NCI-H82 treated with DMSO at 0.1 percent for 48 hours (cell line): ENCODE measurements at regions not wholly inside any gene's neighbourhood (a gene's known extent, or its start where the extent isn't known, plus 50 kb on each side); places are given as distances from the start of the nearest gene placed in this dataset.

Experiments
- DNase-seq: peaks from one replicate; lab custom pipeline; 2025; ENCODE audit not compliant: unreplicated experiment; lab: John Stamatoyannopoulos, UW

DNA sequence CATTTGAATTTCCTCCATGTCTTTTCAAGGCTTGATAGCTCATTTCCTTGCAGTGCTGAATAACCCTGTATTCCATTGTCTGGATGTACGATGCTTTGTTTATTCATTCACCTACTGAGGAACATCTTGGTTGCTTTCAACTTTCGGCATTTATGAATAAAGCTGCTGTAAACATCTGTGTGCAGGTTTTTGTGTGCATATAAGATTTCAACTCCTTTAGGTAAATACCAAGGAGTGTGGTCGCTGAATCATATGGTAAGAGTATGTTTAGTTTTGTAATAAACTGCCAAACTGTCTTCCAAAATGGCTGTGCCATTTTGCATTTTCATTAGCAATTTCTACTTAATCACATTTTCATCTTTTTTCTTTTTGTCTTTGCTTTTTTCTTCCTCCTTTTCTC lies 327.7 kb upstream of the TBX3 start:
- no peak for DNase-seq

DNA sequence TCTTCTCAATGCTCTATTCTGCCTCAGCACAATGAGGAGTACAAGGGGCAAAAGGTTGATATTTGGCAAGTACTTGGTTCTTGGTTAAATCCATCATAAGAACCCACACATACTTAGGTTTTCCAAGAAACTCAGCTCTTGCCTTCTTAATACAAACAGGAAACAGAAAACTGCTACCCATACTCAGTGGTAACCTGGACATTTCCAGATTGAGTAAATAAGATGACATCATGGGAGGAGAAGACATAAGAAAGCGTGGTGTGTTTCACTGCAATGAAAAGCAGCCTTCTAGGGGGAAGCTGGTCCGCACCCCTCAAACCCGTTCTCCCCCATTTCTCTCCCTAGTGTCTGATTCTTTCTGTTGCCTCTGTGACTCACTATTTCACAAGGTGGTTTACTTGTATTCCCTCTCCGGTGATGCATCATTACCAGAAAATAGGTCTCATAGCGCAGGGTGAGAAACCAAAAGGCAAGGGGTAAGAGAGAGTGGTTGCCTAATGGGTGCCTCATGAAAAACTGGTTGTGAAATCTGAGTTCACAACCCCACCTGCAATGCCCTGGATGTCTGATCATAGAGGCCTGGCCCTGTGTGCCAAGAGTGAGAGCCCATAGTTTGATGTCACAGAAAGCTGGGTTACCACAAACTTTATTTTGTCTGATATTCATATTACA lies 326.5 kb upstream of the TBX3 start:
- no peak for DNase-seq

DNA sequence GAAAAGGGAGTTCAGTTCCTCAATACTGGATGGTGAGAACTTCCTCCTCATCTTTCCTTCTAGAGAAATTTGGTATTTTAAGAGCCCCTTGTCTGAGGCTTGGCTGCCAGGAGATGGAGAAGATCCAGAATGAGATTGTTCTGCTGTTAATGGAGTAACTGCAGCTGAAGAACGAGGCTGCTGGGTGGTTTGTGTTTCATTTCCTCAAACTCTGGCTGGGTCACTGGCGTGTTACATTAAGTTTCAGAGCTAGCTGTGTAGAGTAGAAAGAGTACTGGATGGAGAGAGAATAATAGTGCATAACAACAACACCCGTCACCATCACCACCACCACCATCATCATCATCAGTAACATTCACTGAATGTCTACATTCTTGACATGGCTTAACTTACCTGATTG lies 325.0 kb upstream of the TBX3 start:
- DNase-seq = no peak

DNA sequence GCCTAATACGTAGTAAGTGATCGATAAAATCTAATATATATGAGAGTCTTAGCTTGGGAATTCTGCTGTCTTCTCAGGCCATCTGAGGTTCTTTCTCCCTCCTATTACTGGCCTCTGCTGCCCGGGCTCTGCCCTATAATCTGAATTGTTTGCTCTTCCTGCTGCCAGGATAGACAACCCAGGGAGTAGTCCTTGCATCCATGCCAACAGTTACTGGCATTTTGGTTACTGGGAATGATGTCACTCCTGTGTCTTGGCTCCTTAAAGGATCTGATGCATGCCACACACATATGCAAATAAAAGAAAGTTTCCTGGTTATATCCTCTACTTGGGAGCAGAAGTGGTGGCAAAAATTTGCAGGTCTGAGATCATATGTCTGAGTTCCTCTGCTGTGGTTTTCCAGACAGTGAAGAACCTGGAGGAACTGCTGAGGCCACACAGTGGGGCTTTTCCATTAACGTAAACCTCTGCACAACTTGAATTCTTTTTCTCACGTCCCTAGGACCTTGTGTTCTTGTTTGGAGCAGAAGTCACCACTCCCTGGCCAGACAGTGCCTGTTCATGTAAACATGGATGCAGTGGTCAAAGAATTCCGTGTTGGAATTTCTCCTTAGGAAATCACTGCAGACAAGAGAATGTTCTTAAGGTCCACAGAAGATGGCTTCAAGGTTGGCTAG lies 320.6 kb upstream of the TBX3 start:
- DNase-seq = no peak

DNA sequence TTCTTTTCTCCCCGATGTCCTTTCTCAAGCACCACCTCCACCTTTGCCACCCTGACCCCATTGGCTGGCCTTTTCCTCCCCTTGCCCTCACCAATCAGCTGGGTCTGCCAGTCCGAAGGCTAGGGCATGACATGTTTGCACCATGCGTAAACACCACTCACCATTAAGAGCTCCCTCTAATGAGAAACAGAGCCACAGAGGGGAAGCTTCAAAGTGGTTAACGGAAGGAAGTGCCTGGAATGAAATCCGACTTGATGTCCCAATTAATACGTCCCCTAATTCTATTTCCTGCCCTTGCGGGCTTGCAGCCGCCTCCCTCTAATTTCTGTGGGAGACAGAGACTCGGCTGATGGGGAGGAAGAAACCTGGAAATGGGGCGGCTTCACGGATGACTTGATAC lies 318.5 kb upstream of the TBX3 start:
- DNase-seq = no peak

GRCh38 chr12:115001571-115002180 lies 317.7 kb upstream of the TBX3 start:
- DNase-seq = no peak

DNA sequence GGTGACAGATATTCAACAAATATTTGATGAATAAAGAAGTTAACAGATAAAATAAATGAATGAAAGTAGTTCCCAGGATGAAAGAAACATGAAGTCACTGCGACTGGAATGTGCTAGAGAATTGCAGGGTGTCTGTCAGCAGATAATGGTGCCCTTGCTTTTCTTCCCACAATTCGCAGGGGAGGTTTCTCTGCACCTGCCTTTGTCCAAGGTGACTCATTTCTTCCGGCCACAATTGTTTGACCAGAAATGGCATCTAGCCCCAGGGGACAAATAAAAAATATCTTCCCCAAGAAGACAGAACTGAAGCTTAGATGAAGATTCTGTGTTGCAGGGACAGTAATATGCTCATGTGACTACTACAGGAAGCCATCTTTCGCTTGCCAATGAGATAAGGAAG lies 316.1 kb upstream of the TBX3 start:
- no peak for DNase-seq

- no peak for DNase-seq
These were observed 314.8 kb upstream of the TBX3 start for GRCh38 chr12:114998750-114999128.

DNA sequence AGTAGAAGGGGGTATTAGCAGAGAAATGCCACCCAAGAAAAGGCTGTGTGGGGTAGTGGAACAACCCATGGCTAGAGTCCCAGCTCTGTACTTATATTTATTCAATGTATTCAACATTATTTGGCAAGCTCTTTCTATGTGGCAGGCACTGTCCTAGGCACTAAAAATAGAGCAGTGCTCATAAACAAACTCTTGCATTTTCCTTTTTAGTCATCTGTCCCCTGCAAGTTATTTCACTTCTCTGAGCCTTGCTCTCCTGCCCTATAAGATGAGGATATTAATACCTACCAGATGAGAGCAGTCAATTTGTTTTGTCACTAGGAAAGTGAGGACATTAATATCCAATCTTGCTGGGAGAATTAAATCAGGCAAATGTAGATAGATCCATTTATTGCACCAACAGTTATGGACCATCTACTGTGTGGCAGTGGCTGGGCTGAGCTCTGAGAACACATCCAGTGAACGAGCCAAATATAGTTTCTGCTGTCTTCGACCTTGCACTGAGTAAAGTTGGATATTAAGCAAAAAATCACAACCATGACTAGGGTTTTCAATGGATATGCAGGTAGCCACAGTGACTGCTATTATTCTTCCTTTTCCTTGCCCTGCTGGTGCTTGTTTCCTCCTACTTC lies 314.3 kb upstream of the TBX3 start:
- no peak for DNase-seq

DNA sequence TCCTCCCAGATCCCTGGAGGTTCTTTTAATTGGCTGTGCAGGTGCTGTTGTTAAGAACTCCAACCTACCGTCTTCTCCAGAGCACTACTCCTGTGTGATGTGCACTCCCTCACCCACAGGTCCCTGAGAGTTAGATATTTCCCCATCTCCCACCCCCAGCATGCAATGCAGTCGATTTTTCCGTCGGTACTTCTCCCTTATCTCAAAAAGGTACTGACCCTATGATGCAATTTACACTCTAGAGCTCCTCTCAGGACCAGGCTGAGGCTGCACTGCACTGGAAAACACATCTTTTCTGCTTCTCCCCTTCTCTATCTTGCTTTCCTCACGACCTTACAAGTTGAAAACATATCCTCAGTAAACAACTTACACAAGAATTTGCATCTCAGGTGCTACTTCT lies 312.4 kb upstream of the TBX3 start:
- no peak for DNase-seq

- DNase-seq = no peak
These were observed 311.9 kb upstream of the TBX3 start for GRCh38 chr12:114995891-114996290.

GRCh38 chr12:114993165-114993564 lies 309.2 kb upstream of the TBX3 start:
- peak; percentile 46 for DNase-seq

DNA sequence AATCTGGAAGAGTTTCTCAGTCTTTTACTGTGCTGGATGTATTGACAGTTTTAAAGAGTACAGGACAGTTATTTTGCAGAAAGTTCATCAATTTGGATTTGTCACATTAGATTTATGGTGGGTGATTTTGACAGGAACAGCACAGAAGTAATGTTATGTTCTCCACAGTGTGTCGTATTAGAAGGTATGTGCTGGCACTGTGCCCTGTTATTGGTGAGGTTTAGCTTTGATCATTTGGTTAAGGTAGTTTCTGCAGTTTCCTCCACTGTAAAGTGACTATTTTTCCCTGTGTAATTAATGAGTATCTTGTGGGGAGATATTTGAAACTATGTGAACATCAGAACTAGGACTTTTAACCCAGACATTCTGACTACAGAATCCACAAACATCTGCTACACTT lies 308.5 kb upstream of the TBX3 start:
- DNase-seq = no peak

DNA sequence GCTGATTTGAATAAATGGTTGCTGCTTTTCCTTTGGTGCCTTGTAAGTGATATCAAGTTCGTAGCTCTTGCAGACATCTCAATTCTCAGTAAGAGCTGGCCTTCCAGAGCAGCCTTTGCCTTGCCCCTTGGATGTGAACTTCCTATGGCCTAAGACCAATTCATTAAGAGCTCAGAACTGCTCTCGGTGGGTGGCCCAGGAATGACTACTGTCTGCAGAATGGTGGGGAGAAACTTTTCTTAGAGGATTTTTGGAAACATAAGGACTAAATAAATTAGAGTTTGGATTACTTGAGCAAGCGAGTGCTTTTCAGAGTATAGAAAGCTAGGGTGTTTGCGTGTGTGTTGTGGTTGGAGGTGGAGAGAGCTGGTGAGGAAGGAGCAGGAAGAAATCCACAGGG lies 306.4 kb upstream of the TBX3 start:
- no peak for DNase-seq

DNA sequence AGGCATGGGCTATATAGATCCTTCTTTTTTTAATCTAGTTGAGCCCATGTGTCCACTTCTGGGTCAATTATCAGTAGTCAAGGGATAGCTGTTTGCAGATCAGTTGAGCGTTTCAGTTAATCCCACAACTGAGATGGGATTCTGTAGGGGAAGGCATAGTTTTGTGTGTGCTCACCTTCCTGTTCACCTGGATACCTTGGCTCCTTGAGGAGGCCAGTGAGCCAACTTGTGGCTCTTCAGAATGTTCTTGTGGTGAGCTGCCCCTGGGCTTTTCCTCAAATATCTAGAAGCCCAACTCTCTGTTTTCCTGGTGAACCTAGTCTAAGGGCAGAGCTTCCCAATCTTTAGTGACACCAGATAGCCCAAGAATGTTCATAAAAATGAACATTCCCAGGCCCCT lies 302.9 kb upstream of the TBX3 start:
- DNase-seq = no peak

DNA sequence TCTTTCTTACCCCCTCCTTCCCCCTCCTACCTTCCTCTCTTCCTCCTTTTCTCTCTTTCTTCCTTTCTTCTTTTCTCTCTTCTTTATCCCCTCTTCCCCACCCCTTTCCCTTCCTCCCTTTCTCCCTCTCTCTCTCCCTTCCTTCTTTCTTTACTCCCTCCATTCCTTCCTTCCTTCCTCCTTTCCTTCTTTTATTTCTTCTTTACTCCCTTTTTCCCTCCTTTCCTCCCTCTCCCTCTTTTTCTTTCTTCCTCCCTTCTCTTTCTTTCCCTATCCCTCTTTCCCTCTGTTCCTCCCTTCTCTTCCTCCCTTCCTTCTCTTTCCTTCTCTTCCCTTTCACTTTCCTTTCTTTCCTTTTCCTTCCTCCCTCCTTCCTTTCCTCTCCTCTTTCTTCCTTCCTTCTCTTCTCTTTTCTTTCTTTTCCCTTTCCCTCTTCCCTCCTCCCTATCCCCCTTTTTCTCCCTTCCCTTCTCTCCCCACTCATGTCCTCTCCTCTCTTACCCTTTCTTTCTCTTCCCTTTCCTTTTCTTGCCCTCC lies 302.3 kb upstream of the TBX3 start:
- no peak for DNase-seq

DNA sequence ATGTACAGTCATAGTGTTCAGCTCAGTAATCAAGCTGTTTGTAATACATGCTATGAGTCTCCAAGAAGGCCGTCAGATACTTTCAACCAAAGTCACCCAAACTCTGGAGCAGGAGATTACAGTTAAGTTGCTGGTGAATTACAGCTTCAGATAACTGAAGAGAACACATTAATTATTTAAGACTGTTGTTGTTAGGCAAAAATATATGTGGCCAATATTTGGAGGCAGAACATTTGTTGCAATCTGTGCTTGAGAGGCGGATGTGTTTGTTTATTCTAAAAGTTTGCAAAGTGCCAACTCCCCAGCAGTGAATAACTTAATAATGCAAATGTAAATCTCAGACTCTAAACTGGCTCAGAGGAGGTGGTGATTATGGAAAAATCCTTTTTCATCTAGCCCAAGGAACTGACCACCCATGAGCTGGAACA lies 300.7 kb upstream of the TBX3 start:
- no peak for DNase-seq

DNA sequence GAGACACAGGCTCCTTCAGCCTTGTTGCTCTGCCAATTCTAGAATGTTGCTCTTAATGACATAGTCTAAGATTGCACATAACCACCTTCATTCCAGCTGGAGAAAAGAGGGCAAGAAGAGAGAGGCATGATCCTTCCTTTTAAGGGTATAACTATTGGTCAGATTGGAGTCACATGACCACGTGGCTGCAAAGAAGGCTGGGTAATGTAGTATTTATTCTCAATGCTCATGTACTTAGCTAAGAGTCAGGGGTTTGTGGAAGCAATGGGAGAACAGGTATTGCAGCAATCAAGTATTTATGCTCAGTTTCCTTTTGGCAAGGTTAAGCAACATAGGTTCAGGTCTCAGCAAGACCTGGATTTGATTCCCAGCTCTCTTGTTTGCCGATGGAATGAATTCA lies 298.8 kb upstream of the TBX3 start:
- DNase-seq = peak; percentile 27

GRCh38 chr12:114981036-114981435 lies 297.1 kb upstream of the TBX3 start:
- DNase-seq = no peak

- no peak for DNase-seq
These were observed 293.0 kb upstream of the TBX3 start for GRCh38 chr12:114976959-114977358.

GRCh38 chr12:114976372-114976771 lies 292.4 kb upstream of the TBX3 start:
- no peak for DNase-seq
